ENCODE measurements at regions not wholly inside any gene's neighbourhood (a gene's known extent, or its start where the extent isn't known, plus 50 kb on each side); places are given as distances from the start of the nearest gene placed in this dataset.

DNA sequence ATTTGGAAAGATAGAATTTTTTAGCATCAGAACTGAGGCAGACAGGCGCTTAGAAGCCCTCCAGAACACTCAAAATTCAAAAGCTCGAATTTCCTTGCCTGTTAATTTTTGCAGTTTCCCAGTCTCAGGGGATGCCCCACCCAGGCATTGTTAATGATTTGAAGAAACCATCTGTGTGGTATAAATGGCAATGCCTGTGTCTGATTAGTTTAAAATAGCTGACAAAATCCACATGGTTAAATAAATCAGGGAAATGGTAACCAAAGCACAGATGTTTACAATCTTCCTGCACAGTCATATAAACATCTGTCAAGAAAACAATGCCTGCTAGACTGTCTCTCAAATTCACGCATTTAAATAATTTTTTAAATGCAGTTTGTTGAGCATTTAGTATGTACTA lies 185.2 kb upstream of the RGMB start:
- H3K79me2 ChIP-seq (ENCODE audit: control insufficient read depth, insufficient read depth, low read length), result no peaks in the 10 kb centered on the region
- no peak overlapping the region for H3K4me2 ChIP-seq (replicated peaks; ENCODE audit: low read depth, low read length, poor library complexity, severe bottlenecking)
- ATAC-seq (ENCODE audit: low read depth) (no peak), DNase-seq (no peak)
- H3K36me3 ChIP-seq (replicated peaks in 1 of 2; ENCODE audit: control extremely low read depth in 1 of 2, control insufficient read depth in 1 of 2, extremely low read depth in 1 of 2, insufficient read depth in 2 of 2, low read length in 1 of 2), result no peaks in the 10 kb centered on the region
- WGBS (ENCODE audit: insufficient coverage), result no CpG with 5 or more reads among the region's 3 CpGs
- TF ChIP-seq, protein P1, sequence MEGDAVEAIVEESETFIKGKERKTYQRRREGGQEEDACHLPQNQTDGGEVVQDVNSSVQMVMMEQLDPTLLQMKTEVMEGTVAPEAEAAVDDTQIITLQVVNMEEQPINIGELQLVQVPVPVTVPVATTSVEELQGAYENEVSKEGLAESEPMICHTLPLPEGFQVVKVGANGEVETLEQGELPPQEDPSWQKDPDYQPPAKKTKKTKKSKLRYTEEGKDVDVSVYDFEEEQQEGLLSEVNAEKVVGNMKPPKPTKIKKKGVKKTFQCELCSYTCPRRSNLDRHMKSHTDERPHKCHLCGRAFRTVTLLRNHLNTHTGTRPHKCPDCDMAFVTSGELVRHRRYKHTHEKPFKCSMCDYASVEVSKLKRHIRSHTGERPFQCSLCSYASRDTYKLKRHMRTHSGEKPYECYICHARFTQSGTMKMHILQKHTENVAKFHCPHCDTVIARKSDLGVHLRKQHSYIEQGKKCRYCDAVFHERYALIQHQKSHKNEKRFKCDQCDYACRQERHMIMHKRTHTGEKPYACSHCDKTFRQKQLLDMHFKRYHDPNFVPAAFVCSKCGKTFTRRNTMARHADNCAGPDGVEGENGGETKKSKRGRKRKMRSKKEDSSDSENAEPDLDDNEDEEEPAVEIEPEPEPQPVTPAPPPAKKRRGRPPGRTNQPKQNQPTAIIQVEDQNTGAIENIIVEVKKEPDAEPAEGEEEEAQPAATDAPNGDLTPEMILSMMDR (IDR thresholded peaks at IDR 0.05), result no peak
- TF ChIP-seq EZH2 (IDR thresholded peaks at IDR 0.05; ENCODE audit: borderline replicate concordance, insufficient read depth, low read depth, low read length, poor library complexity, severe bottlenecking), result no peak
- H3K27me3 ChIP-seq (replicated peaks in 1 of 4; ENCODE audit: control extremely low read depth in 1 of 4, control insufficient read depth in 3 of 4, insufficient read depth in 4 of 4, low read length in 3 of 4), result no peaks in the 10 kb centered on the region
- H3K9ac ChIP-seq (ENCODE audit: low read length), result no peak overlapping the region
- H3K4me1 ChIP-seq (ENCODE audit: control insufficient read depth in 2 of 2, insufficient read depth in 2 of 2, low read length in 2 of 2), result no peaks in the 10 kb centered on the region
- no peaks in the 10 kb centered on the region for H3K27me3 Mint-ChIP-seq
- H3K9me3 Mint-ChIP-seq (ENCODE audit: insufficient read depth), result no peaks in the 10 kb centered on the region
- H2AFZ ChIP-seq (ENCODE audit: insufficient read depth, low read depth, low read length, poor library complexity, severe bottlenecking), result no peak overlapping the region
- no peaks in the 10 kb centered on the region for H3K4me1 Mint-ChIP-seq
- no peak overlapping the region for H3K27ac Mint-ChIP-seq
- ChIA-PET CTCF (no interaction called here), POLR2A (no interaction called here)
- H3K4me3 Mint-ChIP-seq, result no peak overlapping the region
- no peaks in the 10 kb centered on the region for H4K20me1 ChIP-seq (ENCODE audit: control insufficient read depth, insufficient read depth, low read length, poor library complexity, severe bottlenecking)
- H3K9me3 ChIP-seq (ENCODE audit: control extremely low read depth in 1 of 3, control insufficient read depth in 2 of 3, insufficient read depth in 1 of 3, low read length in 2 of 3), result peaks cover 0 to 3% (median 0%) of the 10 kb centered on the region in 3 donors
- H3K4me3 ChIP-seq (ENCODE audit: control extremely low read depth in 1 of 5, extremely low read depth in 1 of 5, insufficient read depth in 1 of 5, low read depth in 2 of 5, low read length in 4 of 5), result no peak overlapping the region
- H3K27ac ChIP-seq (ENCODE audit: low read length in 2 of 2), result no peak overlapping the region
- intact Hi-C loops (cut with micrococcal nuclease), result no loop called here

DNA sequence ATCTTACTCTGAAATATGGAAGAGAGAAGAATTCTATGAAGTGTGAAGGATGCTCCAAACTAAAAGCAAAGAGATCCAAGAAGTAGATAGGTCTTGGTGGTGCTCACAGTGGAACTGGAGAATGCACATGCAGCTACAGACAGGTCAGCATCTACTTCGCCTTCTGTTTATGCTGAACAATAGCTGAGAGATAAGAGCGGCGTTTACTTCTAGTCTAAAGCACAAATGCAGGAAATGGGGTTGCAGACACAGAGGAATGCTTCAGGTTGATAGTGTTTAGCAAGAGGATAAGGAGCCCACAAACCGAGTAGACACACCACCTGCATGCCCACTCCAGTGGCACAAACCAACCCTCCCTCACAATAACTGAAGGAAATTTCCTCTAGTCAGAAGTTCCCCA lies 180.0 kb upstream of the RGMB start:
- H3K4me1 ChIP-seq (ENCODE audit: control insufficient read depth in 2 of 2, insufficient read depth in 2 of 2, low read length in 2 of 2), result no peaks in the 10 kb centered on the region
- no peaks in the 10 kb centered on the region for H3K79me2 ChIP-seq (ENCODE audit: control insufficient read depth, insufficient read depth, low read length)
- peaks cover 0 to 3% (median 0%) of the 10 kb centered on the region in 3 donors for H3K9me3 ChIP-seq (ENCODE audit: control extremely low read depth in 1 of 3, control insufficient read depth in 2 of 3, insufficient read depth in 1 of 3, low read length in 2 of 3)
- no peak overlapping the region for H3K4me3 ChIP-seq (ENCODE audit: control extremely low read depth in 1 of 5, extremely low read depth in 1 of 5, insufficient read depth in 1 of 5, low read depth in 2 of 5, low read length in 4 of 5)
- POLR2A ChIA-PET, result no interaction called here
- H3K9ac ChIP-seq (ENCODE audit: low read length), result no peak overlapping the region
- TF ChIP-seq, protein P1 (IDR thresholded peaks at IDR 0.05), result no peak
- TF ChIP-seq EZH2 (IDR thresholded peaks at IDR 0.05; ENCODE audit: borderline replicate concordance, insufficient read depth, low read depth, low read length, poor library complexity, severe bottlenecking), result no peak
- ATAC-seq (ENCODE audit: low read depth) (no peak), DNase-seq (no peak)
- CTCF ChIA-PET, result no interaction called here
- no peak overlapping the region for H3K27ac ChIP-seq (ENCODE audit: low read length in 2 of 2)
- no peak overlapping the region for H2AFZ ChIP-seq (ENCODE audit: insufficient read depth, low read depth, low read length, poor library complexity, severe bottlenecking)
- no peaks in the 10 kb centered on the region for H3K36me3 ChIP-seq (replicated peaks in 1 of 2; ENCODE audit: control extremely low read depth in 1 of 2, control insufficient read depth in 1 of 2, extremely low read depth in 1 of 2, insufficient read depth in 2 of 2, low read length in 1 of 2)
- H3K27me3 Mint-ChIP-seq, result no peaks in the 10 kb centered on the region
- no peaks in the 10 kb centered on the region for H4K20me1 ChIP-seq (ENCODE audit: control insufficient read depth, insufficient read depth, low read length, poor library complexity, severe bottlenecking)
- no peak overlapping the region for H3K27ac Mint-ChIP-seq
- no peak overlapping the region for H3K4me2 ChIP-seq (replicated peaks; ENCODE audit: low read depth, low read length, poor library complexity, severe bottlenecking)
- H3K4me1 Mint-ChIP-seq, result no peaks in the 10 kb centered on the region
- H3K4me3 Mint-ChIP-seq, result no peak overlapping the region
- intact Hi-C loops (cut with micrococcal nuclease), result no loop called here
- H3K9me3 Mint-ChIP-seq (ENCODE audit: insufficient read depth), result peaks cover under 1% of the 10 kb centered on the region
- 43% methylated on average over 2 of the region's 4 CpGs for WGBS (ENCODE audit: insufficient coverage)
- H3K27me3 ChIP-seq (replicated peaks in 1 of 4; ENCODE audit: control extremely low read depth in 1 of 4, control insufficient read depth in 3 of 4, insufficient read depth in 4 of 4, low read length in 3 of 4), result no peaks in the 10 kb centered on the region
